GM19463 (cell line): ENCODE measurements at regions not wholly inside any gene's neighbourhood (a gene's known extent, or its start where the extent isn't known, plus 50 kb on each side); places are given as distances from the start of the nearest gene placed in this dataset.

Experiments
- ATAC-seq: cut with Tn5 transposase; IDR thresholded peaks from one replicate; pipeline ENCODE4 v1.9.1; 2021; ENCODE audit warnings: mild to moderate bottlenecking, moderate library complexity; ENCODE audit not compliant: unreplicated experiment

GRCh38 chr1:30516485-30516858 lies 206.9 kb downstream of the MATN1 start:
- no peak for ATAC-seq

- ATAC-seq = no peak
These were observed 207.5 kb downstream of the MATN1 start for GRCh38 chr1:30515755-30516484.

GRCh38 chr1:30514945-30515344 lies 208.4 kb downstream of the MATN1 start:
- ATAC-seq = no peak

- no peak for ATAC-seq
These were observed 209.2 kb downstream of the MATN1 start for GRCh38 chr1:30514137-30514654.

GRCh38 chr1:30513396-30514136 lies 209.8 kb downstream of the MATN1 start:
- ATAC-seq = no peak

- ATAC-seq = no peak
These were observed 210.5 kb downstream of the MATN1 start for GRCh38 chr1:30512914-30513265.

- no peak for ATAC-seq
These were observed 211.1 kb downstream of the MATN1 start for GRCh38 chr1:30511991-30512913.

- ATAC-seq = no peak
These were observed 211.8 kb downstream of the MATN1 start for GRCh38 chr1:30511563-30511962.

- ATAC-seq = no peak
These were observed 212.3 kb downstream of the MATN1 start for GRCh38 chr1:30511106-30511505.

- ATAC-seq = no peak
These were observed 213.7 kb downstream of the MATN1 start for GRCh38 chr1:30509670-30510069.

- ATAC-seq = no peak
These were observed 214.8 kb downstream of the MATN1 start for GRCh38 chr1:30508611-30509010.

GRCh38 chr1:30508175-30508448 lies 215.3 kb downstream of the MATN1 start:
- ATAC-seq = no peak

- no peak for ATAC-seq
These were observed 215.8 kb downstream of the MATN1 start for GRCh38 chr1:30507401-30508174.

GRCh38 chr1:30507016-30507312 lies 216.4 kb downstream of the MATN1 start:
- no peak for ATAC-seq

- ATAC-seq = no peak
These were observed 216.9 kb downstream of the MATN1 start for GRCh38 chr1:30506291-30507015.

- no peak for ATAC-seq
These were observed 217.5 kb downstream of the MATN1 start for GRCh38 chr1:30505853-30506252.

GRCh38 chr1:30492451-30492850 lies 230.9 kb downstream of the MATN1 start:
- no peak for ATAC-seq

GRCh38 chr1:30491831-30492230 lies 231.6 kb downstream of the MATN1 start:
- no peak for ATAC-seq

- ATAC-seq = no peak
These were observed 232.8 kb downstream of the MATN1 start for GRCh38 chr1:30490554-30491053.

GRCh38 chr1:30489737-30490389 lies 233.5 kb downstream of the MATN1 start:
- ATAC-seq = no peak
